ENCODE measurements at regions not wholly inside any gene's neighbourhood (a gene's known extent, or its start where the extent isn't known, plus 50 kb on each side); places are given as distances from the start of the nearest gene placed in this dataset.

GRCh38 chr4:57364255-57364654 lies 254.1 kb upstream of the IGFBP7 start (continued):
- no peak for TF ChIP-seq ZBTB40 (IDR thresholded peaks at IDR 0.05)
- no peak for TF ChIP-seq ZBTB40 (CRISPR knock-in tag; IDR thresholded peaks at IDR 0.05)
- TF ChIP-seq ZSCAN22 (CRISPR knock-in tag; IDR thresholded peaks at IDR 0.05) = no peak
- TF ChIP-seq MTF2 (CRISPR knock-in tag; IDR thresholded peaks at IDR 0.05; ENCODE audit: borderline replicate concordance) = no peak
- TF ChIP-seq ZFP62 (CRISPR knock-in tag; IDR thresholded peaks at IDR 0.05) = no peak

- intact Hi-C loops (cut with micrococcal nuclease; ENCODE audit: unreplicated experiment) = no loop called here
These were observed 253.2 kb upstream of the IGFBP7 start for GRCh38 chr4:57363346-57363745.

More at GRCh38 chr4:57363346-57363745, 253.2 kb upstream of the IGFBP7 start:
- TF ChIP-seq RORA (CRISPR knock-in tag; IDR thresholded peaks at IDR 0.05) = no peak
- TF ChIP-seq SNAPC5 (CRISPR knock-in tag; IDR thresholded peaks at IDR 0.05; ENCODE audit: borderline replicate concordance) = no peak
- no peaks in the 10 kb centered on the region for H3K36me3 ChIP-seq (replicated peaks in 1 of 2; ENCODE audit: control insufficient read depth in 1 of 2, insufficient read depth in 2 of 2, low read length in 2 of 2)
- CTCF ChIA-PET (ENCODE audit: low intra/inter-chr PET ratio, low total read pairs) = no interaction called here
- no peak overlapping the region for H2AFZ ChIP-seq (ENCODE audit: low read length)
- H3K4me2 ChIP-seq (ENCODE audit: low read depth, low read length) = no peak overlapping the region
- H3K79me2 ChIP-seq (ENCODE audit: insufficient read depth, low read length) = no peaks in the 10 kb centered on the region
- no peak for ATAC-seq
- no peak overlapping the region for H3K27ac ChIP-seq (ENCODE audit: extremely low read length, insufficient read depth, low read length)
- no TSS peak for BruUV-seq (replicated peaks)
- POLR2A ChIA-PET = no interaction called here
- H4K20me1 ChIP-seq (ENCODE audit: insufficient read depth, low read length) = no peaks in the 10 kb centered on the region
- H3K4me3 ChIP-seq (replicated peaks in 1 of 3; ENCODE audit: insufficient read depth in 1 of 3, low read depth in 2 of 3, low read length in 3 of 3) = no peak overlapping the region
- no peak for DNase-seq (ENCODE audit: low spot score)
- in situ Hi-C loops (cut with HindIII; ENCODE audit: extremely low pct_ligation_motif_present, low pct_unique_long_range_greater_than_20kb) = no loop called here
- no peaks in the 10 kb centered on the region for H3K9me3 ChIP-seq (ENCODE audit: low read length)
- no peaks in the 10 kb centered on the region for H3K27me3 ChIP-seq (ENCODE audit: control insufficient read depth in 1 of 2, insufficient read depth in 2 of 2, low read length in 2 of 2)
- H3K4me1 ChIP-seq (ENCODE audit: insufficient read depth, low read length) = no peaks in the 10 kb centered on the region
- 0% methylated on average over 1 of the region's 1 CpG for WGBS (ENCODE audit: low lambda C conversion rate)
- no peak for FAIRE-seq
- no peak overlapping the region for H3K9ac ChIP-seq (ENCODE audit: insufficient read depth, low read depth, low read length)

Data from HepG2 (cell line).